ENCODE measurements at regions not wholly inside any gene's neighbourhood (a gene's known extent, or its start where the extent isn't known, plus 50 kb on each side); places are given as distances from the start of the nearest gene placed in this dataset.

DNA sequence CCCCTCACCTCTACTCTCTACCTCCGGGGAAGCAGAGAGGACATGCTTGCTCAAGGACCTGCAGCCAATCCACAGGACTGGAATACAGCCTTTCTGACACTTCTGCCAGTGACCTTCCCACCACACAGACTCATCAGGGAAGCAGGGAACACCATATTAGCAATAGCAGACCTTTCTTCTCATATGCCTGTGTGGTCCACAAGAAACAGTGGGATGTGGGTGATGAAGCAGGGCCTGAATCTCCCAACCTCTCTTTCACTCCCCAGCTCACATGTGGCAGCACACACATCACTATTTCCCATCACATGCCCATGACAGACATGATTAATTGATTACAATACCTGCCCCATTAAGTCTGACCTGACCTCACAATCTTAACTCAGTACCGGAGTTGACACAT lies 695.1 kb downstream of the MATN1 start:
- Mint-ChIP-seq H3K4me3 (ENCODE audit: low read depth) (no peak overlapping the region), H3K9me3 (ENCODE audit: low read depth) (peaks cover 7% of the 10 kb centered on the region), H3K27ac (no peak overlapping the region), H3K4me1 (ENCODE audit: low read depth) (no peaks in the 10 kb centered on the region), H3K36me3 (ENCODE audit: insufficient read depth) (peaks cover 2% of the 10 kb centered on the region), H3K27me3 (no peaks in the 10 kb centered on the region)
- no peak for DNase-seq (ENCODE audit: low spot score, unreplicated experiment)
- TF ChIP-seq, protein P1, sequence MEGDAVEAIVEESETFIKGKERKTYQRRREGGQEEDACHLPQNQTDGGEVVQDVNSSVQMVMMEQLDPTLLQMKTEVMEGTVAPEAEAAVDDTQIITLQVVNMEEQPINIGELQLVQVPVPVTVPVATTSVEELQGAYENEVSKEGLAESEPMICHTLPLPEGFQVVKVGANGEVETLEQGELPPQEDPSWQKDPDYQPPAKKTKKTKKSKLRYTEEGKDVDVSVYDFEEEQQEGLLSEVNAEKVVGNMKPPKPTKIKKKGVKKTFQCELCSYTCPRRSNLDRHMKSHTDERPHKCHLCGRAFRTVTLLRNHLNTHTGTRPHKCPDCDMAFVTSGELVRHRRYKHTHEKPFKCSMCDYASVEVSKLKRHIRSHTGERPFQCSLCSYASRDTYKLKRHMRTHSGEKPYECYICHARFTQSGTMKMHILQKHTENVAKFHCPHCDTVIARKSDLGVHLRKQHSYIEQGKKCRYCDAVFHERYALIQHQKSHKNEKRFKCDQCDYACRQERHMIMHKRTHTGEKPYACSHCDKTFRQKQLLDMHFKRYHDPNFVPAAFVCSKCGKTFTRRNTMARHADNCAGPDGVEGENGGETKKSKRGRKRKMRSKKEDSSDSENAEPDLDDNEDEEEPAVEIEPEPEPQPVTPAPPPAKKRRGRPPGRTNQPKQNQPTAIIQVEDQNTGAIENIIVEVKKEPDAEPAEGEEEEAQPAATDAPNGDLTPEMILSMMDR (IDR thresholded peaks at IDR 0.05; ENCODE audit: unreplicated experiment), result no peak

DNA sequence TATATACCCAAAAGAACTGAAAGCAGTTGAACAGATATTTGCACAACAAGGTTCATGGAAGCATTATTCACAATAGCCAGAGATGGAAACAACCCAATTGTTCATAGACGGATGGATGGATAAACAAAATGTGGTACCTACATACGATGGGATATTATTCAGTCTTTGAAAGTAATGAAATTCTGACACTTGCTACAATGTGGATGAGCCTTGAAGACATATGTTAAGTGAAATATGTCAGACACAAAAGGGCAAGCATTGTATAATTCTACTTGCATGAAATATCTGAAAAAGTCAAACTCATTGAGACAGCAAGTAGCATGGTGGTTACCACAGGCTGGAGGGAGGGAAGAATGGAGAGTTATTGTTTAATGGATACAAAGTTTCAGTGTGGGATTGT lies 696.1 kb downstream of the MATN1 start:
- peaks cover 3% of the 10 kb centered on the region for H3K27me3 Mint-ChIP-seq
- no peak overlapping the region for H3K4me3 Mint-ChIP-seq (ENCODE audit: low read depth)
- peaks cover 6% of the 10 kb centered on the region for H3K9me3 Mint-ChIP-seq (ENCODE audit: low read depth)
- no peak overlapping the region for H3K27ac Mint-ChIP-seq
- DNase-seq (ENCODE audit: low spot score, unreplicated experiment), result no peak
- H3K36me3 Mint-ChIP-seq (ENCODE audit: insufficient read depth), result peaks cover 1% of the 10 kb centered on the region
- TF ChIP-seq, protein P1 (IDR thresholded peaks at IDR 0.05; ENCODE audit: unreplicated experiment), result no peak
- H3K4me1 Mint-ChIP-seq (ENCODE audit: low read depth), result no peaks in the 10 kb centered on the region

DNA sequence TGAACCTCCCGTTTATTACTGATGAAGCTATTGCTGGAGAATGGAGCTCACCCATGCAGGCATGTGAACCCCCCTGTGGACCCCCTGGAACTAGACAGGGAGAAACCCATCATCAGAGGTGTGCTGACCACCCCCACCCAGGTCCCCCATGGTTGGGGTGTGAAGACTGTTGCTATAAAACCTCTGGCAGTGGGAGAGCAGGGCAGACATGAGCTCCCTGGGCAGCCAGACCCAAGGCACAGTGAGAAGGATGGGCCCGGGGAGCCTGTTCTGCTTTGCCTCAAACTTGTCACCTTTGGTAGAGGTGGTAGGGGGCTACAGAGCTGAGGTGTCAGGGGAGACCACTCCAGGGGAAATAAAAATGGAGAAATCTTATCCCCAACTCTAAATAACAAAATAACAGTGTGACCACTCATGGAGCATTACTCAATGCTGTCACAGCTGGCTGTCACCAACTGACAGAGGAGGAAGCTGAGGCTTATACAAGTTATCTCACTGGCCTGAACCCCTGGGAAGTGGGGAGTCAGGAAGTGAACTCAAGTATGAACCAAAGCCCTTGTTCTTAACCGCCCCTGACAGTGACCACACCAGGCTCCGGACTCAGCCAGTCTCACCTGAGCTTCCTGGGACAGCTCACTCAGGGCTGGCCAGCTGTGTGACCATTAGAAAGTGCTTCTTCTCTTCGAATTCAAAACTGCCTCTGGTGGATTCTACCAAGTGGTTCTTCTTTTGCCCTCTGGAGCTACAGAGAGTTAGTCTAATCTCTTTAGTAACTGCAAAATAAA lies 698.8 kb downstream of the MATN1 start:
- no peak for DNase-seq (ENCODE audit: low spot score, unreplicated experiment)
- Mint-ChIP-seq H3K4me3 (ENCODE audit: low read depth) (no peak overlapping the region), H3K36me3 (ENCODE audit: insufficient read depth) (no peaks in the 10 kb centered on the region), H3K27ac (no peak overlapping the region), H3K9me3 (ENCODE audit: low read depth) (peaks cover 11% of the 10 kb centered on the region), H3K27me3 (peaks cover 3% of the 10 kb centered on the region), H3K4me1 (ENCODE audit: low read depth) (no peaks in the 10 kb centered on the region)
- TF ChIP-seq, protein P1 (IDR thresholded peaks at IDR 0.05; ENCODE audit: unreplicated experiment), result no peak

DNA sequence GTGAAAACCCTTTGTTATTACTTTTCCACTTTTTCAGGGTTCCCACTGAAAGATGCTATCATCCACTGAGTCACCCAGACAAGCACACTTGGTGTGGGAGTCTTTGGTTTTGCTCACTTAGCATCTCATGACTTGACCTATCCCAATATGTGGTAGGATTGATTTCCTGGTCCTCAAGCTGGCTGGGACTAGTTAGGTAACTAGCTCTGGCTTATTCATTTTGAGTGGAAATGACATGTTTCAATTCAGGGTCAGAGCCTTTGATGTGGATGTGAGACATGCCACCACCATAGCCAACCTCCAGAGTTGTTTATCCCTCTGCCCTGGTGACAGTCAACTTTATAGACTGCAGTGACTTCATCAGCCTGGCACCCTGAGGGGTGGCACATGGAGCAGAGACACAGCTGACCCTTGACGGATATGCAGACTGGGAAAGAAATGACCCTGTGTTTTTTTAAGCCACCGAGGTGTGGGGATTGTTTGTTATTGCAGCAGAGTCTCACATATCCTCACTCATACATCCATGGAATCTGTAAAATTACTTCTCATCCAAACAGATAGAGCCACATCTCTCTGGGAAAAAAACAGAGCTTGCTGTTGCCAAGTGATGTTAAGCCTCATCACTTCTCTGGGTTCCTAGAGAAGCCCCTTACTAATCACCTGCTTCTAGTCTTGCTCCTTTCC lies 699.9 kb downstream of the MATN1 start:
- DNase-seq (ENCODE audit: low spot score, unreplicated experiment), result no peak
- no peaks in the 10 kb centered on the region for H3K4me1 Mint-ChIP-seq (ENCODE audit: low read depth)
- H3K36me3 Mint-ChIP-seq (ENCODE audit: insufficient read depth), result no peaks in the 10 kb centered on the region
- H3K27me3 Mint-ChIP-seq, result peaks cover 3% of the 10 kb centered on the region
- H3K9me3 Mint-ChIP-seq (ENCODE audit: low read depth), result peaks cover 20% of the 10 kb centered on the region
- H3K4me3 Mint-ChIP-seq (ENCODE audit: low read depth), result no peak overlapping the region
- TF ChIP-seq, protein P1 (IDR thresholded peaks at IDR 0.05; ENCODE audit: unreplicated experiment), result no peak
- H3K27ac Mint-ChIP-seq, result no peak overlapping the region

DNA sequence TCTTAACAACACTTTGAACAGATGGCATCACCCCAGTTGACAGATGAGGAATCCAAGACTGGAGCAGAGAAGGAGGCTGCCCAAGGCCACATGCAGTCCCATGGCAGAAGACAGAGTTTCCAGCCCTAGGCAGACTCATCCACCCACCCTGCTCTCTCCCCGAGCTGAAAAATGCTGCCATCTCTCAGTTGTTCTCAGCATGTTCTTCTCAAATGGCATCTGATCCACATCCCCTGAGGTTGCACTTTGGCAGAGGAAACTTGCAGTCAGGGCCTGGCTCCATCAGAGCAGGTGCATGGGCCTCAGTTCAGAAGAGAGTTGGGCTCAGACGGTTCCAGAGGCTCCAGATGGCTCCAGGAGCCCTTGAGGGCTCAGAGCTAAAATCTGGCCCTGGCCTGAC lies 709.4 kb downstream of the MATN1 start:
- TF ChIP-seq, protein P1 (IDR thresholded peaks at IDR 0.05; ENCODE audit: unreplicated experiment), result no peak
- Mint-ChIP-seq H3K27ac (peak overlapping the region; percentile 52), H3K9me3 (ENCODE audit: low read depth) (peaks cover 14% of the 10 kb centered on the region), H3K27me3 (no peaks in the 10 kb centered on the region), H3K4me1 (ENCODE audit: low read depth) (no peaks in the 10 kb centered on the region), H3K4me3 (ENCODE audit: low read depth) (no peak overlapping the region), H3K36me3 (ENCODE audit: insufficient read depth) (no peaks in the 10 kb centered on the region)
- no peak for DNase-seq (ENCODE audit: low spot score, unreplicated experiment)

Data from progenitor cell of endocrine pancreas (in vitro differentiated cells).